SKM-1 (cell line): ENCODE measurements at regions not wholly inside any gene's neighbourhood (a gene's known extent, or its start where the extent isn't known, plus 50 kb on each side); places are given as distances from the start of the nearest gene placed in this dataset.

Experiments used
- DNase-seq: peaks from one replicate; lab custom pipeline; 2025; ENCODE audit not compliant: unreplicated experiment; lab: John Stamatoyannopoulos, UW

DNA sequence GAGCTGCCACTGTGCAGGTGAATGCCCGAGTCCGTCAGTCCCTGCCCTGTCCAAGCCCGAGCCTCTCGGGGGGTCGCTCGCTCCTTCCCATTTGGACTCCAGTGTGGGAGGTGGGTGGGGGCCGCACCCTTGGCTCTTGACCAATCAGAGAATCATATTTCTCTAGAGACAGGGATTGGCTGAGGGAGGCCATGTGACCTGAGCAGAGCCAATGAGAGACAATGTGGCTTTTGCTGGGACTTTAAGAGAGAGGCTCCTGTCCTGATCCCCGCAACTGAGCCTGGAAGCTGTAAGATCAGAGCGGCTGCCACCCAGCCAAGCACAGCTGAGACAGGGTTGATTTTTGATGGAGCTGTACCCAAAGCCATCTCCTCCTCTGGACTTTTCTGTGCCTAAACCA lies 199.3 kb downstream of the TFAP2C start:
- DNase-seq, result no peak

DNA sequence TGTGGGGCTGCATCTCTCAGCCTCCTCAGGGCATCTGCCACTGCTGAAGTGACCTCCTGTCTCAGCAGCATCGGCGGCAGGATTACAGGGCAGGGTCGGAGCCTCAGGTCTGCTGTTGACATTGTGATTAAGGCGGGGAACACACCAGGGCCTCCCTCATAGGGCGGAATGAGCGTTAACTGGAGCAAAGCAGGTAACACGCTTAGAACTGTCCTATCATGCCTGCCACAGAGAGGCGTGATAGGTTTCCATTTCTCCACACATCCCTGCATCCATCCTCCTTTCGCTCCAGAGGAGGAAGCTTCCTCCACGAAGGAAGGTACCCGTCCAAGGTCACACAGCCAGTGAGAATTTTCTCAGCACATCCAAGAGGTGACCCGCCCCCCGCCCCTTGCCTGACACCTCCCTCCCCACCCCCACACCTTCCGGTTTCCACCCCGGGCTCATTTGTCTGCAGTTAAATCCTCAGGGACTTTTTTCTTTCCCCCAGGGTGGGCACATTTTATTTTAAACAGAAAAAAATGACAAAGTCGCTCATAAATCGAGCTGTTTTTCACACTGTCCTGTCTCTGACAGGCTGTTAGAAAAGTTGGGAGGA lies 200.8 kb downstream of the TFAP2C start:
- no peak for DNase-seq

DNA sequence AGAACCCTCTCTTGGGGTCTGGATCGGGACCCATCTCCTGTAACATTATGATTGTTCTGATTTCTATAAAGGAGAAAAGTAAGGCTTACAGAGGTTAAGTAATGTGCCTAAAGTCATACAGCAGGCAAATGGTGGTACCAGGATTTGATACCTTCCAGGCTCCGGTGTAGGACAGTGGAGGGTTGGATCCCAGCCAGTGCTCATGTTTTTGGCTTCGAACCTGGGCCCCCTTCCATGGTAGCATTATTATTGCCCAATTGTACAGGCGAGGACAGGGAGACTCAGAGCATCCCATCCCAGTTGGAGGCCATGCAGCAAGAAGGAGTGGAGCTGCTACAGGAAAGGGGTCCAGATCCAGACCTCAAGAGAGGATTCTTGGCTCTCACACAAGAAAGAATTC lies 202.7 kb downstream of the TFAP2C start:
- DNase-seq, result no peak

DNA sequence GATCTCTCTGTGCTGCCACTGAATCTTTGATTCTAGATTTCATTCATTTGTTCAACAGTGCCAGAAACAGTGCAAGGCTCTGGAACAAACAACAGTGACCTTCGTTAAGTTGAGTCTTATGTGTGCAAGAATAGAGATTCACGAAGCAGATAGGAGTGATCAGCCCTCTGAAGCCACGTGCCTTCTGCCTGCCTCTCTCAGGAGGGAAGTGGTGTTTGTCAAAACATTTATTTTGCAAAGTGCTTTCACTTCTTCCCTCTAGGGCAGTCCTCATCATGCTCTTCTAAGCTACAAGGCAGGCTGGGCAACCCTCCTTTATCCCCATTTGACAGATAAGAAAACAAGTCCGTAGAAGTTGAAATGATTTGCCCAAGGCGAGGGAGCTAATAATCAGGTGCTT lies 204.3 kb downstream of the TFAP2C start:
- DNase-seq, result no peak

GRCh38 chr20:56835829-56836550 lies 206.9 kb downstream of the TFAP2C start:
- no peak for DNase-seq

- DNase-seq, result no peak
These were observed 210.1 kb downstream of the TFAP2C start for GRCh38 chr20:56839222-56839621.

- DNase-seq, result no peak
These were observed 210.7 kb downstream of the TFAP2C start for GRCh38 chr20:56839786-56840185.

- no peak for DNase-seq
These were observed 211.7 kb downstream of the TFAP2C start for GRCh38 chr20:56840716-56841261.

- no peak for DNase-seq
These were observed 212.3 kb downstream of the TFAP2C start for GRCh38 chr20:56841346-56841908.

DNA sequence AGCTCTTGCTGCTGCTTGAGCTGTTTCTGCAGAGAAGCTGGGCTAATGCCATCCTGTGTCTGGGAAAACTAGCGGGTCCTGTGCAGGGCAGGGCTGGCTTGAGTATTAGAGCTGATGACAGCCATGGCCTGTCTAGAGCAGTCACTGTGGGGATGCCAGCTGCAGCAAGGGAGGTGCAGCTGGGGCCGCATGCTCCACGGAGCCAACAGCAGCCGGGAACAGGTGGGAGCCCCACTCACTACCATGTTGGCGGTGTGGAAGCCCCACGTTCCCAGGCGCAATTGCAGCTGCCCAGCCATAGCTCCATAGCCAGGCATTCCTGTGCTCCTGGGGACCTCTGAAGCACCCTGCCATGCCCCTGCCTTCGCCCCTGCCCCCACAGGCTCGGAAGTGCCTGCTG lies 212.9 kb downstream of the TFAP2C start:
- DNase-seq, result no peak

GRCh38 chr20:56843386-56843785 lies 214.3 kb downstream of the TFAP2C start:
- no peak for DNase-seq

DNA sequence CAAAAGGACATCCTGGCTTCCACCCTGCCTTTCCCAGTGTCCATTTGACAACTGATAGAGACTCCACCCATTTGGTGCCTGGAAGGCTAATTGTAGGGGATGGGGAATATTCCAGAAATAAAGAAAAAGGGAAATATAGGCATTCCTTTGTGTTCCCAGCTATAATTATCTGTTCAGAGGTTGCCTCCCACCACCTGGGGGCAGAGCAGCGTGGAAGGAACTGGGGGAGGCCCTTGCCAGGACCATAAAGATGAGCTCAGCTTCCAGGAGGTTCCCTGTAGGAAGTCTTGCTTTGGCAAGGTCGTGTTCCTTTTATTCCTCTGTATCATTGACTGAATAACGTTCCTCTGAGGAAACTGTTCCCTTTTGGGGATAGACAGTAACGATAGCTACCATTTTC lies 214.7 kb downstream of the TFAP2C start:
- no peak for DNase-seq

DNA sequence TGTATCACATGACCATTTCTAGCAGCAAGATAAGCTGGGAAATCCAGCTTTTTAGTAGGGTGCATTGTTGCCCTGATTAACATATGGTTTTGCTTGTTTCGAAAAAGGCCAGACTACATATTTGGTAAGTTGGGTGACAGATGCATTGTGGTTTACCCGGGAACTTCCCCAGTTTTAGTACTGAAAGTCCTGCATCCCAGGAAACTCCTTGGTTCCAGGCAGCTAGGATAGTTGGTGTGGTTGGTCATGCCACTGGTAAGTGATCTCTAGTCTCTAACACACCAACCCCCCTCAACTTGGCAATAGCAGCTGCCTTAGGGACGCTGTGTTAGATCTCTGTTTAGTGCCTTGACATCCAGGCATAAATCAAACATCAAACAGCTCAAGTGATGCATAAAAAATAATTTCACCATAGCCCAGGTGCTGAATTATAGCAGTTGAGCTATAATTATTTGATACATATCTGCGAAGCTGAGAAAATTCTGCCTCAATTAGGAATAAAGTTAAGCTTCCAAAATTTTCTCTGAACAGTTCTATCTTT lies 216.5 kb downstream of the TFAP2C start:
- no peak for DNase-seq

- no peak for DNase-seq
These were observed 219.5 kb downstream of the TFAP2C start for GRCh38 chr20:56848561-56848960.

- no peak for DNase-seq
These were observed 222.4 kb downstream of the TFAP2C start for GRCh38 chr20:56851552-56851951.

DNA sequence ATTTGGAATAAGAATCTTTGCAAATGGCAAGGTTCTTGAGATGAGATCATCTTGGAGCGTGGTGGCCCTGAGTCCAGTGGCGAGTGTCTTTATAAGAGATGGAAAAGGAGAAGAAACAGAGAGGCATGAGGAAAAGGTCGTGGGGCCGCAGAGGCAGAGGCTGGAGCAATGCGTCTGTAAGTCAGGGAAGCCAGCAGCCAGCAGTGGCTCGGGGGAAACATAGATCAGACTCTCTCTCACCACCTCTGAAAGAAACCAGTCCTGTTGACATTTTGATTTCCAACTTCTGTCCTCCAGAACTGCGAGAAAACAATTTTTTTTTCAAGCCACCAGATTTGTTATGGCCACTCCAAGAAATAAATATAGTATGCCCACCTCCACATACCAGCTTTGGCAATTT lies 226.6 kb downstream of the TFAP2C start:
- no peak for DNase-seq

- DNase-seq, result no peak
These were observed 228.8 kb downstream of the TFAP2C start for GRCh38 chr20:56857950-56858349.

DNA sequence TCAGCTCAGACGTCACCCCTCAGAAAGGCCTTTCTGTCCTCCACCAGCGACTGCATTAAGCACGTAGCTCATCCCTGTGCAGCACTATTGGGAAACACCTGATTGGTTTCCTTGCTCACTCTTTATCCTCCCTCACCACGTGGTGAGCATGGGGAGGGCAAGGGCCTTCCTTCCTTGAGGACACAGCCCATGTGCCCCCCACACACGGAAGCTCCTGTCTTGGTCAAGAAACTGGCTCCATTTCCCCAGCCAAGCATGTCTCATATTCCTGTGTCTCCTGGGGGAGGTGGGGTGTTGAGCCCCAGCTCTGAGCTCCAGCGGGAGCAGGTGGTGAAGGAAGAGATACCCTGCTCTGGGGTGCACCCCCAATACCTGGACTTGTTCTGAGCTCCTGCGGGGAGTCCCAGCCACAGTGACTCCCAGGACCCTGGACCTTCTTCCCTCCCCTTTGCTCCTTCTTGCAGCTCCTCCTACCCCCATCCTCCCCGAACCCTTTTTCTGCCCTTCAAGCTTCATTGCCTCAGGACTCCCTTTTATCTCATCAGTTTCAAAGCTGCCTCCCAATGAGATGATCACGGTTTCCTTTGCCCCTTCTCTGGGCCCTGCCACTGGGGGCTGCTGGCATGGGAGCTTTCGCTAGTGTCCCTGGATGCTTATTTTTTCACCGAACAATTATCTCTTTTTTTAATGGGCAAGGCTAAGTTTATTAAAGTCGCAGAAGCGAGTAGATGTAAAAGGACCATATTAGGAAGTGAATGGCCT lies 230.1 kb downstream of the TFAP2C start:
- no peak for DNase-seq

- DNase-seq, result no peak
These were observed 230.7 kb downstream of the TFAP2C start for GRCh38 chr20:56859801-56860261.

- DNase-seq, result no peak
These were observed 231.3 kb downstream of the TFAP2C start for GRCh38 chr20:56860413-56860812.

DNA sequence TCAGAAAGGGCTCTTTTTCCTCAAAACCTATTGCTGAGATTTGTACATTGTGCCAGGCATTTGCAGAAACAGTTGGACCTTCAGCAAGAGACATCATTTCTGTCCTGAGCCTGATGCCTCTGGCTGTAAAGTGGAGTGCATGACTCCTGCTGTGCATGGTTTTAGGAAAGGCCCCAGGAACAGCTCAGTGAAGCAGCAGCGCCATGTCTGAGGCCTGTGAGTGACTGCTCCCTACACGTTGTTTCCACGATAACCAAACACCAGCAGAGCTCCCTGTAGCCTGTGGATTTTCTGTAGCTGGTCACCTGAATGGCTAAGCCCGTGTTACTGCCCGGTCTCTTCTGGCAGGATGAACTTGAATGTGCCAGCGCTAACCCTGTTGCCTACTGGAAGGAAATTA lies 232.5 kb downstream of the TFAP2C start:
- no peak for DNase-seq
